ENCODE measurements at regions not wholly inside any gene's neighbourhood (a gene's known extent, or its start where the extent isn't known, plus 50 kb on each side); places are given as distances from the start of the nearest gene placed in this dataset.
"Not testable (repeated sequence)": the region's sequence is repeated elsewhere in the genome, so short reads cannot be mapped to it uniquely, and the experiment has no call there.

DNA sequence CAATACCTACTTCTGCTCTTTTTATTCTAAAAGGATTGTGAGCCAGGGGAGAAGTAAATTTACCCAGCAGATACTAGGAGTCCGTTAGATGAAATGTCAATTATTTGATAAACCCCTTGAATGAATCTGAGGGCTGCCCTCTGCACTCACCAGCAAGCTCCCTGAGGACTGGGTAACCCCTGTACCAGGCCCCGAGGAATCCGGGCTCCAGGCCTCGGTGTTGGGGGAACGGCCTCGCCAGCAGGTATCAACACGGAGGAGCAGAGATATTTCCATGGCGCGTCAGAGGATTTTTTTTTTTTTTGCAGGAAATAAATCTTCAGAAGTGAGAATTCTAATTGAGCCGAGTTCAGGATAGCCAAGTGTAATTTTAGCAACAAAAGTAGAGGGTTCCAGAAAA lies 1408.8 kb downstream of the BRD1 start:
- ATAC-seq: no peak

DNA sequence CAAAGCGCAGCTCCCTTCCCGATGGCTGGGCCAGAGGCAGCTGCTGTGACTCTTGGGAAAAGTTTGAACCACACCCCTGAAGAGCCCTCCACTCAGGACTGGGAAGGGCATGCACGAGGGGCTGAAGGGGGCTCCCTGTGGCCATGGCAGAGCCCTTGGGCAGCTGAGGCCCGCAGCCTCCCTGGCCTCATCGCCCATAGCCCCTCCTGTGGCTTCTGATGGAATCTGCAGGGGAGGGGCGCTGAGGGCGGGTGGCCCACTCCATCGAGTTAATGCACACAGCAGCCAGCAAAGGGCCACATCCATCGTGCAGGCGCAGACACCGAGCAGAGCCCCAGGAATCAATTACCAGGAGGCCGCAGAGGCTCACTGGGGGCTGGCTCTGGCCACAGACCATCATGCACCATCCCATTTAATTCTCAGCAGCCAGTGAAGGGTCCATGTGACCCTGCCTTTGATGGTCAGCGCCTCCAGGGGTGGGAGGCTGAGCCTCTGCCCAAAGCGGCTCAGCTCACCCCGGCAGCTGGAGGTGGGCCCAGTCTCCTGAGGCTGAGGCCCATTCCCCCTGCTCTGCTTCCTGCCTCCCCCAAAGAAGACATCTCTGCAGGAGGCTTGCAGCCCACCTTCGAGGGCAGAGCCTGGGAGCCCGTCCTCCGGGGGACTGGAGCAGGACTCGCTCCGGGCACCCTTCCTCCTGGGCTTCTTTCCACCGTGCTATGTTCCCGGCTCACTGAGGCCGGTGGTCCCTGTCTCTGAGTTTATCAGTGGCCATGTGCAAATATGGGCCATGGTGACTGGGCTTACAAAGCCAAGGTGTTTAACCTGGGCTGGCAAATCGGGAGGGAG lies 1410.2 kb downstream of the BRD1 start:
- ATAC-seq: no peak

- no peak for ATAC-seq
Observed at GRCh38 chr22:48416396-48417224, 1411.1 kb downstream of the BRD1 start.

- ATAC-seq: no peak
Observed at GRCh38 chr22:48415520-48415919, 1412.2 kb downstream of the BRD1 start.

DNA sequence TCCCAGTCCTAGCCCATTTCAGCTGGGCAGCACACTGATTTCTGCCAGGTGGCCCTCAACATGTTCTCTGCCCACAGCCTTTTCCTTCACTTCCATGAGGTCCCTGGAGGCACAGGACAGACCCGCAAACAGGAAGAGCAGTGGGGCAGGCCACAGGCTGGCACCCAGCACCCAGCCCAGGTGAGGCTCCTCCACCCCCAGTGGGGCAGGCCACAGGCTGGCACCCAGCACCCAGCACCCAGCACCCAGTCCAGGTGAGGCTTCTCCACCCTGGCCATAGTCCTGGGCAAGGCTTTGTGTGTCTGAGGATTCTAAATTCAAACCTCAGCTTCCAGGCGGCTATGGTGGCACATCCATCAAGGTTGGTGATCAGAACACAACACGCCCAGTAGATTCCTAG lies 1413.0 kb downstream of the BRD1 start:
- no peak for ATAC-seq

DNA sequence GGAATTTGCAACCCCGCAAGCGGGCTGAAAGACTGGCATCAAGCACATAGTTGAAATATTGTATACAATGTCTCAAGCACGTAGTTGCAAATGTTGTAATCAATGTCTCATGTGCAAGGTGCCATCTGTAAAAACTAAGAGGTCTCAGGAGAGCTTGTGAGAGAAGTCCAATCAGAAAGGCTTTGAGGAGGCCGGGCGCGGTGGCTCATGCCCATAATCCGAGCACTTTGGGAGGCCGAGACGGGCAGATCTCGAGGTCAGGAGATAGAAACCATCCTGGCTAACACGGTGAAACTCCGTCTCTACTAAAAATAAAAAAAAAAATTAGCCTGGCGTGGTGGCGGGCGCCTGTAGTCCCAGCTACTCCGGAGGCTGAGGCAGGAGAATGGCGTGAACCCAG lies 1414.7 kb downstream of the BRD1 start:
- not testable (repeated sequence) for ATAC-seq

DNA sequence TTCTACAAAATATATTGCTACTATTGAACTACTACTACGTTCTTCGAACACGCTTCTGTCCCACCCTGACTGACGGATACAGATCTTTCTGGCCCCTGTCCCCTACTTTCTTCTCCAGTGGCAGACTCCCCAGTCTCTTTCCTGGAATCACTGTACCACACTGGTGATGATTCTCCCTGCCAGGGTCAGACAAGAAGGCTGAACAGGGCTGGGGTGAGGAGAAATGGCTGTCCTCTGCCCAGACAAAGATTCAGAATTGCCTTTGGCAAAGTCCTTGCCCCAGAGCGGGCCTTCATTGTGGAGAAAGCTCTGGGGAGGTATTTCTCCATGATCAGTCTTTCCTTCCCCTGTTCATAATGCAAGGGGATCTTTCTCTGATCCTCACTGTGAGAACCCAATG lies 1417.1 kb downstream of the BRD1 start:
- no peak for ATAC-seq

DNA sequence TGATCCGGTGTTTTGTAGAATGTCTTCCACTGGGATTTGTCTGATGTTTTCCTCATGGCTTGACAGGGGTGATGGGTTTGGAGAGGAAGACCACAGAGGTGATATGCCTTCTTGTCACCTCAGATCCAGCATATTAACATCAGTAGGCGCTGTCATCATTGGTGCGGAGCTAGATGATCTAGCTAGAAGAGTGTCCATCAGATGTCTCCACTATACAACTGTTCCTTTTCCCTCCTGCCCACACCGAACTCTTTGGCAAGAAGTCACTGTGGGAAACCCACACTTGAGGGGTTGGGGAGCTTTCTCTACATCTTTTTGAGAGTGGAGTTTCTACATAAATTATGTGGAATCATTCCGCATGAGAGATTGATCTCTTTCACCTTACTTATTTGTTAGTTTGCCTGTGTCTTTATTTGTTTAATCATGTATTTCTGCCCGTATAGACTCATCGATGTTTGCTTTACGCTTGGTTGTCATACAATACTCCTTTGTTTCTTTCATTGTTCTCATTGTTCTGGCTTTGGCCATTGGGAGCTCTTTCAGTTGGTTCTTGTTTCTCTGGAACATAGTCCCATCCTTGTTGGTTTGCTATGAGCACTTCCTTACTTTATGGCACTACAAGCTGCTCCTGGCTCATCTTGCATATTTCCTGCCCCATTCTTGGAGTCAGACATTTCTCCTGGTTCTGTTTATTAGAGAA lies 1420.3 kb downstream of the BRD1 start:
- no peak for ATAC-seq

GRCh38 chr22:48406161-48406560 lies 1421.5 kb downstream of the BRD1 start:
- no peak for ATAC-seq

GRCh38 chr22:48405741-48406140 lies 1421.9 kb downstream of the BRD1 start:
- ATAC-seq: no peak

DNA sequence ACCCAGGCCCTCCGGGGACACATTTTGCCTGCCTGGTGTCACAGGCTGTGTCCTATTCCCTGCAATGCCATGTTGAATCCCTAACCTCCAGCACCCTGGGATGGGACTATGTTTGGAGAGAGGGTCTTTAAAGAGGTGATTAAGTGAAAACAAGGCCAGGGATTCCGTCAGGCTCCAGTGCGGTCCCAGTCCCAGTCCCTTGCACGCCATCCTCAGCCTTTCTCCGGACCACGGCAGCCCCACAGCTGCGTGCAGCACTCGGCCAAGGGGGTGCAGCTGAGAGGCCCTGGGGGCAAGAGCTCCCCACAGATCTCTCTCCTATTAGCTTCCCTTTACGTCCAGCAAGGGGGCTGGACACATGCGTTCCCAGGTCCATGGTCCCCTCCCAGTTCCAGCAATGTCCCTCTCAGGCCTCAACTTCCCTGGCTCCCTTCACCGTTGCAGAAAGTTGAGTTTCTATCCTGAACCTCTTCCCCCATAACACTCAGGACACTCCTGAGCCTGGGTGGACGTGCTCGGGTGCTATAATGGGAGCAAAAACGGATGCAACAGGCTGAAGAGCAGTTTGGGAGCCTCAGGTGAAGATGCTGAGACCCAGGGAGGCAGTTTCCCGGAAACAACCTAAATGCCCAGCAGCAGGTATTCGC lies 1422.7 kb downstream of the BRD1 start:
- no peak for ATAC-seq

DNA sequence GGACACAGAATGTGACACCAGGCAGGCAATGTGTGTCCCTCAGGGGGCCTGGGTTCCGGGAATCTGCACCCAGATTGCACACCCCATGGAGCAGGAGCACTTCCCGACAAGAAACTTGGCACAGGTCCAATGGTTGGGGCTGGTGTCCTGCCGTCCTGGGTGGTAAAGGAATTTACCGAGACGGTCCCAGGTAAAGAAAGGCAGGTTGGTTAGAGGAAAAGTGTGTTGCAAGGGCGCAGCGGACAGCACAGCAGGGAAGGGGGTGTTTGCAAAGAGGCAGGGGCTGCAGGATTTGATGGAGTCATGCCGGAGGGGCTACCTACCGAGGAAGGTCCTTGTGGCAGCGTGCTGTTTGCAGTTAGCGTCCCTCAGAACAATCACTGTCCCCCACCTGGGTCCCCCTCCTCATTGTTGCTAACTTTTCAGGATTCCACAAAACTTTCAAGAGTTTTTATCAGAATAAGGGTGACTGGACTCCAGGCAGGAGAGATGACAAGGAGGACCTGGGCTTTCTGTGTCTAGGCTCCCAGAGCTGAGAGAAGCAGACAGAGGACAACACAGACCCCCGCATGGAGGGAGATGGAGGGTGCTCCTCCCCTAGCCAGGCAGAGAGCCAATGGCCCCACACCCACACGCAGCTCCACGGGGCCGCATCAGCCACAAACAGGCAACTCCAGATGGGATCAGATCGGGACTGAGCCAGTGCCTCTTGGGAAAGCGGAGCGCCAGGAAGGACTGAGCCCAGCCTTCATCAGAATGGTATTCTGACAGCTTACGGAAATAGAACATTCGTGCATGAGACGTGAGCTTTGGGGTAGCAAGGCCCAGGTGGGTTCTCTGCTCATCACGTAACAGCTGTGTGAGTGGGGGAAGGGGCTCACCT lies 1423.9 kb downstream of the BRD1 start:
- no peak for ATAC-seq

DNA sequence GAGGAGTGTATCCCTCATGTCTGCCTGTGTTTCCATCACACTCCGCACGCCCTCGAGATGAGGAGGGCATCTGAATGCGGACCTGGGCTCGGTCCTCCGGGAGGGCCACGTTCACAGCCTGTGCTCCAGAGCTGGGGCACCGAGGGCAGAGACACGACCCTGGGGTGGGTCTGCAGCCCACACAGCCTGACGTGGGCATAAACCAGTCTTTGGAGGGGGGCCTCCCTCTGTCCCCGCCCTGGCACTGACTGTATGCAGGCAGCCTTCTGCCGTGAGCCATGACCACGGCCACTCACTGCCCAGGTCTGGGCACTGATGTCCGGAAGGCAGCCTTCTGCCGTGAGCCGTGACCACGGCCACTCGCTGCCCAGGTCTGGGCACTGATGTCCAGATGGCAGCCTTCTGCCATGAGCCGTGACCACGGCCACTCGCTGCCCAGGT lies 1425.1 kb downstream of the BRD1 start:
- no peak for ATAC-seq

DNA sequence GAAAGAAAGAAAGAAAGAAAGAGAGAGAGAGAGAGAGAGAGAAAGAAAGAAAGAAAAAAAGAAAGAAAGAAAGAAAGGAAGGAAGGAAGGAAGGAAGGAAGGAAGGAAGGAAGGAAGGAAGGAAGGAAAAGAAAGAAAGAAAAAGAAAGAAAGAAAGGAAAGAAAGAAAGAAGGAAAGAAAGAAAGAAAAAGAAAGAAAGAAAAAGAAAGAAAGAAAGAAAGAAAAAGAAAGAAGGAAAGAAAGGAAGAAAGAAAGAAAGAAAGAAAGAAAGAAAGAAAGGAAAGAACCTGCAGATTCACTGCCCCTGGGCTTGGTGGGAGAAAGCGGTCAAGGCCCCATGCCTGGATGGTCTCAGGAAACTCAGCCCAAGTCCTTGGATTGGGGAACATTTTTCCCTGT lies 1426.2 kb downstream of the BRD1 start:
- ATAC-seq: not testable (repeated sequence)

DNA sequence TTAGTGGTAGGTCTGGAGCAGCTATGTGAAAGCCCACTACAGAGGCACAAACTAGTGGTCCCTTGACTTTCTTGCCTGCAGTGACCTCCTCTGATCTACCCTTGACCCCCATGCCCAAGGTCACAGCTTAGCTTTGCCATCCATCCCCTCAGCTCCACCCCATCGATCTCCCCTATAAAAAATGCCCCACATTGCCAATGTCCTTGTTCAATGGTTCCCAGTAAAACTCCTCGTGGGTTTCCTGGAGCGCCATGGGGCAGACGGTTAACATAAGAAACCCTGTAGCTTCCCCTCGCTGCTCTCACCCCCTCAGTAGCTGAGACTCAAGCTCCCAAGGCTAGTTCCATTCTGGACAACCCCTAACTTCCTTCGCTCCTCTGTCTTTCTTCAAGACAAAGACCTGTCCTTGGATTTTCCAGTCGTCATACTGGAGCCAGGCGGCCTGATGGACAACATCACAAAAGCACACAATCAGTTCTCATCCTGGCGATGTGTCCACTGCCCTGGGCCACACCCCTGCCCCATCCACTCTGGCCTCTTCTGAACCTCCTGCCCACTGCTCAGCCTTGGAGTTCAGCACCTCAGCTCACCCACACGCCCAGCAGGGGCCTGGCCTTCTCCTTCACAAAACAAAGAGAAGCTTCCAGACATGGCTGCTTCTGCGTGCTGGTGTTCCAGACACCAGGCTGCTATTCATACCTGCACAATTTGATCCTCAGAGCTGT lies 1429.3 kb downstream of the BRD1 start:
- no peak for ATAC-seq

GRCh38 chr22:48397531-48398180 lies 1430.0 kb downstream of the BRD1 start:
- ATAC-seq: no peak

DNA sequence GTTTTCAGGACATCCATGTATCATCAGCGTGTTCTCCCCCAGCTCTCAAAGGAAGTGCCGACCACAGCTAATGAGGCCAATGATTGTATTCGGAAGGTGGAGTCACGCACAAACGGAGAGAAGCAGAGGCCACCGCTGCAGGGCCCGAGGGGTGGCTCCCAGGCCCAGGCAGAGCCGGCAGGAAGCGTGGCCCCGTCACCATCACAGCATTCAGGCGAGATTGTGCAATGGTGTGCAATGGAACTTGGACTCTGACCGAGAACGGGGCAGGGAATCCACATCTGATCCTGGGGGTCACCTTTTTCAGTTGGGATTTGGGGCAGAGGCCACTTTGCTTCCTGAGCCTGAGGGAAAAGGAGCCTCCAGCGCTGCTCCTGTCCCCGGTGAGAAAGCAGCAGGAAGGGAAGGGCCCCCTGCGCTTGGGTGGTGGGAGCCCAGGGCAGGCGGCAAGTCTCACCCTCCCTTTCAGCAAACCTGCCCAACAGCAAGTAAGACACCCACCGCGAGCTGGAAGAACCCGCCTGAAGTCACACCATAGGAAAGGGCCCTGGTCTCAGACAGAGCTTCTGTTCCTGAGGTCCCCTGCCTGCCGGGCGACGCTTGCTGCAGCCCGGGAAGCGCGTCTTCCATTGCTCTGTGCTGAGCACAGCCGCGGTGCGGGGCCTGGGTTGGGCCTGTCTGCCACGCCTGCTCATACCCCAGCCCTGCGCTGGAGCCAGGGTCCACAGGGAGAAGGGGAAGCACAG lies 1430.7 kb downstream of the BRD1 start:
- no peak for ATAC-seq

DNA sequence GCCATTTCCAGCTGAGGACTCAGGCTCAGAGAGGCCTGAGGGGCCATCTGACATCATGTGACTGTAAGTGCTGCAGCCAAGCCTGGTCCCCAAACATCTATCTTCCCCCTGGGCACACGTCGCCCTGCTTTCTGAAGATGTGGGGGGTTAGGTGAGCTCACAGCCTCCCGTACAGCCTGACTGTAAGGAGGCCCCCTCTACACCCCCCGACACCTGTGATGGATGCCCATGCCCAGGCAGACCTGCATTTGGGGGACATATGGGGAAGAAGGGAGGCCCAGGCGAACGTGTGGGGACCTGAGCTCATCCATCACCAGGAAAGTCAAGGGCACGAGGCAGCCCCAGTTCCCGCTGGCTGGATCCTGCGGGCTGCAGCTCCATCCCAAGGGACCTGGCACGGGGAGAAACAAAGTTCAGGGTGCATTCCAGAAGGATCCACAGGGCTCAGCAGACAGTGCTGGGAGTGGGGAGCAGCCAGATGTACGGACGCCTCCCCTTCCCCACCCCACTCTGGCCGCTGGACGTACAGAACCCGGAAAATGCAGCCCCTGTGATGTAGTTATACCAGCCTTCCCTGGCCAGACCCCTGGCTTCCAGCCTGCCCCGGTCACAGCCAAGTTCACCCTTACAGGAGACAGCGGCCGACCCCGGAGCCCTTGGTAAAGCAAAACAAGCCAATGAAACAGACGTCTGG lies 1431.4 kb downstream of the BRD1 start:
- ATAC-seq: no peak

DNA sequence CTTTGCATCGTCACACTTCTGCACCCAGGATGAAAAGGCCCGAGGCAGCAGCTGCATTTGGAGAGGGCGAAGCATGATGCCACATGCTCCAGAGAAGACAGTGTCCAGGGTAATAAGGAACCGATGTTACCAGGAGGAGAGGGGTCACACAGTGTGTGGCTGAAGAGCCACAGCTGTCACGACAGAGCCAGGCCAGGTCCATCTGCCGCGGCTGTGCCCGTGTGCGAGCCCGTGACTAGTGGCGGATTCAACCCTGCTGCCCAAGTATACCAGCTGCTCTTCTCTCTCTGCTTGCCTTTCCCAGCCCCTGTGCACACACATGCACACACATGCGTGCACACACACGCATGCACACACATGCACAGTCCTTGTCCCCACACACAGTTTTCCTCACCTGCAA lies 1432.5 kb downstream of the BRD1 start:
- no peak for ATAC-seq

Data from activated CD4-positive, CD25-positive, alpha-beta regulatory T cell treated with anti-CD3 and anti-CD28 coated beads, Interleukin-2, amount 50 U/mL, for 24 hours (primary cell).